Breast epithelium (tissue), 4 donors: ENCODE measurements at regions not wholly inside any gene's neighbourhood (a gene's known extent, or its start where the extent isn't known, plus 50 kb on each side); places are given as distances from the start of the nearest gene placed in this dataset.

Experiments
- DNase-seq, 2 donors: peaks; one replicate each; pipeline ENCODE4 v3.0.0-alpha.2; 2019; ENCODE audit warnings: low spot score in 2 of 2
- H3K27ac ChIP-seq, 2 donors: fragments of 200-600 bp; sonication (generic) in 1 of 2; one replicate each; pipeline ENCODE4 v1.5.1; 2016 to 2019; ENCODE audit warnings: mild to moderate bottlenecking in 1 of 2
- H3K27me3 ChIP-seq, 2 donors: fragments of 200-600 bp; sonication (generic) in 1 of 2; one replicate each; pipeline versions ENCODE4 v1.5.1 to v1.6.0; 2017 to 2019; ENCODE audit warnings: control low read depth in 1 of 2, mild to moderate bottlenecking in 1 of 2
- H3K36me3 ChIP-seq: fragments of 200-600 bp; one replicate; pipeline ENCODE4 v1.5.1; 2019
- H3K4me1 ChIP-seq, 2 donors: fragments of 200-600 bp; sonication (generic); one replicate each; pipeline ENCODE4 v1.5.1; 2016 to 2019; ENCODE audit warnings: control low read depth in 1 of 2
- H3K4me3 ChIP-seq, 3 donors: fragments of 200-600 bp; sonication (generic); 1 replicate in 2 of 3; 2 replicates in 1 of 3; pipeline ENCODE4 v1.5.1; 2016 to 2019; ENCODE audit warnings: mild to moderate bottlenecking in 3 of 3, moderate library complexity in 2 of 3
- H3K9me3 ChIP-seq, 2 donors: fragments of 200-600 bp; sonication (generic) in 1 of 2; one replicate each; pipeline ENCODE4 v1.5.1; 2016 to 2019; ENCODE audit warnings: control low read depth in 1 of 2
- CTCF ChIP-seq, 3 donors: fragments of 450-650 bp; IDR thresholded peaks; one replicate each; pipeline ENCODE4 v1.5.1; 2016 to 2017; ENCODE audit warnings: antibody characterized with exemption in 3 of 3, mild to moderate bottlenecking in 3 of 3, moderate library complexity in 3 of 3
- POLR2A ChIP-seq: fragments of 450-650 bp; IDR thresholded peaks from one replicate; pipeline ENCODE4 v1.6.1; 2016; ENCODE audit warnings: antibody characterized with exemption, mild to moderate bottlenecking, moderate library complexity
- POLR2AphosphoS5 ChIP-seq, 3 donors: sonication (generic); formaldehyde crosslinking; IDR thresholded peaks; one replicate each; pipeline ENCODE4 v1.6.1; 2017; ENCODE audit warnings: antibody characterized with exemption in 3 of 3
- intact Hi-C: fragments of 100-400 bp; cut with DNase I; formaldehyde crosslinking; loops from one replicate; pipeline ENCODE4 v1.15.1; 2023; ENCODE audit warnings: low total_unique reads

DNA sequence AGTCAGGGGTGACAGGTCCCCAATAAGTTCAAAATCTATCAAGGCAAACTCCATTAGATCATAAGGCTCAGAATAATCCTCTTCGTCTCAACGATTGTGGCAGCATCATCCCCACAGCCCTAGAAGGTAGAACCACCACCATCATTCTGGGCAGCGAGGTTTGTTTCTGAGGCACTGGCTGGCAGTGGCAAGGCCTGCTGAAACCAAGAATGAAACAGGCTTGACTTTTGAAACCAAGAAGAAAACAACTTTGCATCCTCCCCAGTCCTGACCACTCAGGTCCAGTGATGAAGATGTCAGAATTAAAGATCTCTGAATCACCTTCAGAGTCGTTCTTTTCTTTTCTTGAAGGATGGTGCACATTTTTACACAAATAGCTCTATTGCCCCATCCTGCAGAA, 152.6 kb upstream of the SYT1 start:
- no peaks in the 10 kb centered on the region for H3K36me3 ChIP-seq
- no peaks in the 10 kb centered on the region for H3K27me3 ChIP-seq
- no peak for DNase-seq
- no peaks in the 10 kb centered on the region for H3K9me3 ChIP-seq
- intact Hi-C loops = no loop called here
- TF ChIP-seq CTCF (IDR thresholded peaks at IDR 0.05) (no peak), POLR2AphosphoS5 (IDR thresholded peaks at IDR 0.05) (no peak), POLR2A (no peak)
- no peaks in the 10 kb centered on the region for H3K4me1 ChIP-seq
- H3K4me3 ChIP-seq = no peak overlapping the region
- H3K27ac ChIP-seq = no peak overlapping the region

GRCh38 chr12:78712834-78713481, 151.6 kb upstream of the SYT1 start:
- Histone ChIP-seq H3K27me3 (no peaks in the 10 kb centered on the region), H3K4me3 (no peak overlapping the region), H3K9me3 (no peaks in the 10 kb centered on the region), H3K36me3 (no peaks in the 10 kb centered on the region), H3K27ac (no peak overlapping the region), H3K4me1 (no peaks in the 10 kb centered on the region)
- TF ChIP-seq POLR2AphosphoS5 (IDR thresholded peaks at IDR 0.05) = no peak
- TF ChIP-seq CTCF (IDR thresholded peaks at IDR 0.05) = no peak
- TF ChIP-seq POLR2A = no peak
- intact Hi-C loops = no loop called here
- DNase-seq = no peak

GRCh38 chr12:78719721-78720120, 144.9 kb upstream of the SYT1 start:
- no peaks in the 10 kb centered on the region for H3K4me1 ChIP-seq
- TF ChIP-seq CTCF (IDR thresholded peaks at IDR 0.05) (no peak), POLR2AphosphoS5 (IDR thresholded peaks at IDR 0.05) (no peak), POLR2A (no peak)
- no peak overlapping the region for H3K27ac ChIP-seq
- no peaks in the 10 kb centered on the region for H3K27me3 ChIP-seq
- DNase-seq = no peak
- intact Hi-C loops = no loop called here
- no peaks in the 10 kb centered on the region for H3K9me3 ChIP-seq
- no peak overlapping the region for H3K4me3 ChIP-seq
- H3K36me3 ChIP-seq = no peaks in the 10 kb centered on the region

GRCh38 chr12:78721906-78722305, 142.7 kb upstream of the SYT1 start:
- TF ChIP-seq POLR2A (no peak), POLR2AphosphoS5 (IDR thresholded peaks at IDR 0.05) (no peak), CTCF (IDR thresholded peaks at IDR 0.05) (no peak)
- H3K4me3 ChIP-seq = no peak overlapping the region
- no peak for DNase-seq
- H3K27me3 ChIP-seq = no peaks in the 10 kb centered on the region
- intact Hi-C loops = no loop called here
- H3K4me1 ChIP-seq = no peaks in the 10 kb centered on the region
- no peaks in the 10 kb centered on the region for H3K36me3 ChIP-seq
- H3K27ac ChIP-seq = no peak overlapping the region
- no peaks in the 10 kb centered on the region for H3K9me3 ChIP-seq

GRCh38 chr12:78725033-78725432, 139.5 kb upstream of the SYT1 start:
- no peaks in the 10 kb centered on the region for H3K9me3 ChIP-seq
- no peak for TF ChIP-seq CTCF (IDR thresholded peaks at IDR 0.05)
- TF ChIP-seq POLR2AphosphoS5 (IDR thresholded peaks at IDR 0.05) = no peak
- TF ChIP-seq POLR2A = no peak
- H3K4me1 ChIP-seq = no peaks in the 10 kb centered on the region
- intact Hi-C loops = no loop called here
- H3K4me3 ChIP-seq = no peak overlapping the region
- no peaks in the 10 kb centered on the region for H3K27me3 ChIP-seq
- no peak overlapping the region for H3K27ac ChIP-seq
- no peak for DNase-seq
- H3K36me3 ChIP-seq = no peaks in the 10 kb centered on the region
